ENCODE measurements at regions not wholly inside any gene's neighbourhood (a gene's known extent, or its start where the extent isn't known, plus 50 kb on each side); places are given as distances from the start of the nearest gene placed in this dataset.
"Not testable (repeated sequence)": the region's sequence is repeated elsewhere in the genome, so short reads cannot be mapped to it uniquely, and the experiment has no call there.

DNA sequence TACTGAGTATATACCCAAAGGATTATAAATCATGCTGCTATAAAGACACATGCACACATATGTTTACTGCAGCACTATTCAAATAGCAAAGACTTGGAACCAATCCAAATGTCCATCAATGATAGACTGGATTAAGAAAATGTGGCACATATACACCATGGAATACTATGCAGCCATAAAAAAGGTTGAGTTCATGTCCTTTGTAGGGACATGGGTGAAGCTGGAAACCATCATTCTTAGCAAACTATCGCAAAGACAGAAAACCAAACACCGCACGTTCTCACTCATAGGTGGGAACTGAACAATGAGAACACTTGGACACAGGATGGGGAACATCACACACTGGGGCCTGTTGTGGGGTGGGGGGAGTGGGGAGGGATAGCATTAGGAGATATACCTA, 378.3 kb upstream of the PIK3R1 start:
- TF ChIP-seq, protein P1, sequence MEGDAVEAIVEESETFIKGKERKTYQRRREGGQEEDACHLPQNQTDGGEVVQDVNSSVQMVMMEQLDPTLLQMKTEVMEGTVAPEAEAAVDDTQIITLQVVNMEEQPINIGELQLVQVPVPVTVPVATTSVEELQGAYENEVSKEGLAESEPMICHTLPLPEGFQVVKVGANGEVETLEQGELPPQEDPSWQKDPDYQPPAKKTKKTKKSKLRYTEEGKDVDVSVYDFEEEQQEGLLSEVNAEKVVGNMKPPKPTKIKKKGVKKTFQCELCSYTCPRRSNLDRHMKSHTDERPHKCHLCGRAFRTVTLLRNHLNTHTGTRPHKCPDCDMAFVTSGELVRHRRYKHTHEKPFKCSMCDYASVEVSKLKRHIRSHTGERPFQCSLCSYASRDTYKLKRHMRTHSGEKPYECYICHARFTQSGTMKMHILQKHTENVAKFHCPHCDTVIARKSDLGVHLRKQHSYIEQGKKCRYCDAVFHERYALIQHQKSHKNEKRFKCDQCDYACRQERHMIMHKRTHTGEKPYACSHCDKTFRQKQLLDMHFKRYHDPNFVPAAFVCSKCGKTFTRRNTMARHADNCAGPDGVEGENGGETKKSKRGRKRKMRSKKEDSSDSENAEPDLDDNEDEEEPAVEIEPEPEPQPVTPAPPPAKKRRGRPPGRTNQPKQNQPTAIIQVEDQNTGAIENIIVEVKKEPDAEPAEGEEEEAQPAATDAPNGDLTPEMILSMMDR (IDR thresholded peaks at IDR 0.05), result not testable (repeated sequence)
- TF ChIP-seq POLR2A (IDR thresholded peaks at IDR 0.05), result not testable (repeated sequence)

Measured in uterus (tissue), 2 donors.